ENCODE measurements at regions not wholly inside any gene's neighbourhood (a gene's known extent, or its start where the extent isn't known, plus 50 kb on each side); places are given as distances from the start of the nearest gene placed in this dataset.

DNA sequence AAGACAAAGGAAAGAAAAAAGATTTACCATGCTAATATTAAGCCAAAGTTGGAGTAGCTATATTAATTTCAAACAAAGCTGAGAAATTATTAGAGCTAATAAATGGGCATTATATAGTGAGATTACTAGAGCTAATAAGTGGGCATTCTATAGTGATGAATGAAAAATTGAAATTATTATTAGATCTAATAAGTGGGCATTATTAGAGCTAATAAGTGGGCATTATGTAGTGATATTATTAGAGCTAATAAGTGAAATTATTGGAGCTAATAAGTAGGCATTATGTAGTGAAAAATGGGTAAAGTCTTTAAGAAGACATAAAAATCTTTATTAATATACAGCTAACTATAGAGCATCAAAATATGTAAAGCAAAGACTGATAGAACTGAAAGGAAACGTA is 745.7 kb downstream of the TRIB2 start:
- Histone ChIP-seq H3K9ac (ENCODE audit: insufficient read depth in 1 of 2, low read depth in 2 of 2, low read length in 2 of 2) (no peak overlapping the region), H3K4me3 (no peak overlapping the region), H3K27me3 (ENCODE audit: control insufficient read depth in 2 of 2, insufficient read depth in 2 of 2, low read length in 2 of 2) (no peaks in the 10 kb centered on the region), H3K9me3 (replicated peaks; ENCODE audit: control insufficient read depth, insufficient read depth, low read depth, low read length) (no peaks in the 10 kb centered on the region), H3K27ac (ENCODE audit: extremely low read depth, low read depth, low read length) (no peak overlapping the region), H3K36me3 (ENCODE audit: control insufficient read depth, insufficient read depth, low read length) (no peaks in the 10 kb centered on the region), H3K4me1 (replicated peaks in 1 of 2; ENCODE audit: control insufficient read depth in 2 of 2, insufficient read depth in 2 of 2, low read length in 2 of 2) (no peaks in the 10 kb centered on the region), H3K9me1 (ENCODE audit: control insufficient read depth, insufficient read depth, low read length) (no peaks in the 10 kb centered on the region), H2AFZ (ENCODE audit: low read depth, low read length) (no peak overlapping the region), H4K20me1 (replicated peaks; ENCODE audit: control insufficient read depth, insufficient read depth, low read length) (no peaks in the 10 kb centered on the region), H3K4me2 (ENCODE audit: insufficient read depth, low read length) (no peak overlapping the region), H3K79me2 (ENCODE audit: control insufficient read depth, insufficient read depth, low read length) (no peaks in the 10 kb centered on the region)
- ATAC-seq, result no peak
- ChIA-PET POLR2A (no interaction called here), CTCF (ENCODE audit: low intra/inter-chr PET ratio) (no interaction called here)
- DNase-seq (ENCODE audit: extremely low read depth in 1 of 4, low spot score in 3 of 4), result no peak
- 0% methylated on average over 1 of the region's 1 CpG for WGBS (ENCODE audit: insufficient coverage, low coverage, missing lambda C conversion rate)
- intact Hi-C loops (cut with micrococcal nuclease), result no loop called here
- FAIRE-seq, result no peak
- no TSS peak for BruUV-seq (replicated peaks)
- in situ Hi-C loops (cut with MboI), result no loop called here
- TF ChIP-seq EP400 (IDR thresholded peaks at IDR 0.05) (no peak), GABPB1 (CRISPR knock-in tag; IDR thresholded peaks at IDR 0.05) (no peak), SIX5 (IDR thresholded peaks at IDR 0.05; ENCODE audit: borderline replicate concordance in 1 of 2, insufficient read depth in 1 of 2, low read depth in 1 of 2, low read length in 2 of 2) (no peak), RFX5 (IDR thresholded peaks at IDR 0.05; ENCODE audit: low read depth, low read length) (no peak), ELF1 (tag; IDR thresholded peaks at IDR 0.05) (no peak), ETV6 (IDR thresholded peaks at IDR 0.05; ENCODE audit: borderline replicate concordance in 1 of 2, low read depth in 2 of 2, low read length in 1 of 2) (no peak), ETV6 (CRISPR knock-in tag; IDR thresholded peaks at IDR 0.05; ENCODE audit: borderline replicate concordance) (peak; percentile 83; the same call in 1 of the 2 replicates), ZNF445 (CRISPR knock-in tag; IDR thresholded peaks at IDR 0.05; ENCODE audit: low read depth) (no peak), ZNF232 (CRISPR knock-in tag; IDR thresholded peaks at IDR 0.05) (peak; percentile 79; the same call in 1 of the 2 replicates), TARDBP (IDR thresholded peaks at IDR 0.05) (no peak), POLR2H (tag; IDR thresholded peaks at IDR 0.05; ENCODE audit: low read depth) (no peak), ZSCAN29 (IDR thresholded peaks at IDR 0.05) (no peak), PTBP1 (IDR thresholded peaks at IDR 0.05; ENCODE audit: low read depth, low read length) (no peak), ZNF121 (CRISPR knock-in tag; conservative IDR thresholded peaks at IDR 0.05) (peak; percentile 30; the same call in 1 of the 2 replicates), BCL6 (CRISPR knock-in tag; IDR thresholded peaks at IDR 0.05) (no peak), BMI1 (IDR thresholded peaks at IDR 0.05; ENCODE audit: low read length) (no peak), BHLHE40 (IDR thresholded peaks at IDR 0.05; ENCODE audit: low read length) (no peak), ETS2 (tag; IDR thresholded peaks at IDR 0.05; ENCODE audit: borderline replicate concordance, poor library complexity, severe bottlenecking) (no peak), ZNF551 (CRISPR knock-in tag; IDR thresholded peaks at IDR 0.05) (no peak), CBX2 (IDR thresholded peaks at IDR 0.05; ENCODE audit: insufficient read depth, low read length, poor library complexity, severe bottlenecking) (no peak)
- TF ChIP-seq, protein P1, sequence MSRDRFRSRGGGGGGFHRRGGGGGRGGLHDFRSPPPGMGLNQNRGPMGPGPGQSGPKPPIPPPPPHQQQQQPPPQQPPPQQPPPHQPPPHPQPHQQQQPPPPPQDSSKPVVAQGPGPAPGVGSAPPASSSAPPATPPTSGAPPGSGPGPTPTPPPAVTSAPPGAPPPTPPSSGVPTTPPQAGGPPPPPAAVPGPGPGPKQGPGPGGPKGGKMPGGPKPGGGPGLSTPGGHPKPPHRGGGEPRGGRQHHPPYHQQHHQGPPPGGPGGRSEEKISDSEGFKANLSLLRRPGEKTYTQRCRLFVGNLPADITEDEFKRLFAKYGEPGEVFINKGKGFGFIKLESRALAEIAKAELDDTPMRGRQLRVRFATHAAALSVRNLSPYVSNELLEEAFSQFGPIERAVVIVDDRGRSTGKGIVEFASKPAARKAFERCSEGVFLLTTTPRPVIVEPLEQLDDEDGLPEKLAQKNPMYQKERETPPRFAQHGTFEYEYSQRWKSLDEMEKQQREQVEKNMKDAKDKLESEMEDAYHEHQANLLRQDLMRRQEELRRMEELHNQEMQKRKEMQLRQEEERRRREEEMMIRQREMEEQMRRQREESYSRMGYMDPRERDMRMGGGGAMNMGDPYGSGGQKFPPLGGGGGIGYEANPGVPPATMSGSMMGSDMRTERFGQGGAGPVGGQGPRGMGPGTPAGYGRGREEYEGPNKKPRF (IDR thresholded peaks at IDR 0.05; ENCODE audit: low read depth, low read length), result no peak
- TF ChIP-seq, protein P2, sequence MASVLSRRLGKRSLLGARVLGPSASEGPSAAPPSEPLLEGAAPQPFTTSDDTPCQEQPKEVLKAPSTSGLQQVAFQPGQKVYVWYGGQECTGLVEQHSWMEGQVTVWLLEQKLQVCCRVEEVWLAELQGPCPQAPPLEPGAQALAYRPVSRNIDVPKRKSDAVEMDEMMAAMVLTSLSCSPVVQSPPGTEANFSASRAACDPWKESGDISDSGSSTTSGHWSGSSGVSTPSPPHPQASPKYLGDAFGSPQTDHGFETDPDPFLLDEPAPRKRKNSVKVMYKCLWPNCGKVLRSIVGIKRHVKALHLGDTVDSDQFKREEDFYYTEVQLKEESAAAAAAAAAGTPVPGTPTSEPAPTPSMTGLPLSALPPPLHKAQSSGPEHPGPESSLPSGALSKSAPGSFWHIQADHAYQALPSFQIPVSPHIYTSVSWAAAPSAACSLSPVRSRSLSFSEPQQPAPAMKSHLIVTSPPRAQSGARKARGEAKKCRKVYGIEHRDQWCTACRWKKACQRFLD (CRISPR knock-in tag; IDR thresholded peaks at IDR 0.05), result no peak
